Hepatocyte (in vitro differentiated cells): ENCODE measurements at regions not wholly inside any gene's neighbourhood (a gene's known extent, or its start where the extent isn't known, plus 50 kb on each side); places are given as distances from the start of the nearest gene placed in this dataset.

Experiments
- DNase-seq: peaks from one replicate; pipeline ENCODE4 v3.0.0-alpha.2; 2016; ENCODE audit warnings: low spot score
- H2AFZ ChIP-seq: fragments of 200-600 bp; sonication (generic); 2 replicates; pipeline ENCODE4 v1.6.0; 2016; ENCODE audit warnings: antibody characterized with exemption, mild to moderate bottlenecking
- H3K27ac ChIP-seq: fragments of 200-600 bp; sonication (generic); 2 replicates; pipeline ENCODE4 v1.5.1; 2016; ENCODE audit warnings: mild to moderate bottlenecking
- H3K27me3 ChIP-seq: fragments of 200-600 bp; sonication (generic); 2 replicates; pipeline ENCODE4 v1.6.1; 2016
- H3K36me3 ChIP-seq: fragments of 200-600 bp; sonication (generic); replicated peaks from 2 replicates; pipeline ENCODE4 v1.5.1; 2016; ENCODE audit warnings: low read depth; ENCODE audit not compliant: insufficient read depth
- H3K4me1 ChIP-seq: fragments of 200-600 bp; sonication (generic); 2 replicates; pipeline ENCODE4 v1.5.1; 2016; ENCODE audit warnings: mild to moderate bottlenecking, moderate library complexity; ENCODE audit not compliant: insufficient read depth
- H3K4me2 ChIP-seq: fragments of 200-600 bp; sonication (generic); 2 replicates; pipeline ENCODE4 v1.6.0; 2016
- H3K4me3 ChIP-seq: fragments of 200-600 bp; sonication (generic); 2 replicates; pipeline ENCODE4 v1.5.1; 2016; ENCODE audit warnings: mild to moderate bottlenecking
- H3K79me2 ChIP-seq: fragments of 200-600 bp; sonication (generic); 2 replicates; pipeline ENCODE4 v1.6.0; 2017; ENCODE audit warnings: mild to moderate bottlenecking
- H3K9me2 ChIP-seq: fragments of 200-600 bp; sonication (generic); replicated peaks from 2 replicates; pipeline ENCODE4 v1.6.0; 2017; ENCODE audit warnings: mild to moderate bottlenecking; ENCODE audit not compliant: insufficient read depth
- H3K9me3 ChIP-seq: fragments of 200-600 bp; sonication (generic); 2 replicates; pipeline ENCODE4 v1.5.1; 2016; ENCODE audit warnings: low read depth, mild to moderate bottlenecking
- H4K20me1 ChIP-seq: fragments of 200-600 bp; sonication (generic); 2 replicates; pipeline ENCODE4 v1.6.0; 2016; ENCODE audit warnings: mild to moderate bottlenecking; ENCODE audit not compliant: insufficient read depth, poor library complexity, severe bottlenecking
- CTCF ChIP-seq: fragments of 200-600 bp; sonication (generic); IDR thresholded peaks from 2 replicates; pipeline ENCODE4 v1.5.1; 2016; ENCODE audit warnings: antibody characterized with exemption, mild to moderate bottlenecking; ENCODE audit not compliant: poor library complexity
- EZH2 ChIP-seq: fragments of 200-600 bp; sonication (generic); IDR thresholded peaks from 2 replicates; pipeline ENCODE4 v1.6.1; 2016; ENCODE audit warnings: antibody characterized with exemption, mild to moderate bottlenecking, borderline replicate concordance
- EZH2phosphoT487 ChIP-seq: fragments of 200-600 bp; sonication (generic); IDR thresholded peaks from one replicate; pipeline ENCODE4 v1.6.1; 2018; ENCODE audit warnings: antibody characterized with exemption, mild to moderate bottlenecking, low read depth, moderate library complexity; ENCODE audit not compliant: unreplicated experiment, severe bottlenecking
- WGBS: methylation state at CpG from one replicate; pipeline ENCODE4 v1.1.6; 2016; ENCODE audit warnings: low lambda C conversion rate; ENCODE audit errors: missing lambda C conversion rate; 5-methylcytosine and 5-hydroxymethylcytosine counted together

GRCh38 chr4:20629186-20630106 is 70.8 kb upstream of the PACRGL start:
- Histone ChIP-seq H3K27ac (no peak overlapping the region), H4K20me1 (no peaks in the 10 kb centered on the region), H2AFZ (no peak overlapping the region), H3K4me2 (no peak overlapping the region), H3K27me3 (no peaks in the 10 kb centered on the region), H3K9me3 (no peaks in the 10 kb centered on the region), H3K9me2 (no peaks in the 10 kb centered on the region), H3K4me1 (no peaks in the 10 kb centered on the region), H3K4me3 (no peak overlapping the region), H3K79me2 (no peaks in the 10 kb centered on the region), H3K36me3 (no peaks in the 10 kb centered on the region)
- TF ChIP-seq EZH2 (no peak), EZH2phosphoT487 (no peak)
- no peak for DNase-seq
- 70% methylated on average over 6 of the region's 6 CpGs for WGBS

DNA sequence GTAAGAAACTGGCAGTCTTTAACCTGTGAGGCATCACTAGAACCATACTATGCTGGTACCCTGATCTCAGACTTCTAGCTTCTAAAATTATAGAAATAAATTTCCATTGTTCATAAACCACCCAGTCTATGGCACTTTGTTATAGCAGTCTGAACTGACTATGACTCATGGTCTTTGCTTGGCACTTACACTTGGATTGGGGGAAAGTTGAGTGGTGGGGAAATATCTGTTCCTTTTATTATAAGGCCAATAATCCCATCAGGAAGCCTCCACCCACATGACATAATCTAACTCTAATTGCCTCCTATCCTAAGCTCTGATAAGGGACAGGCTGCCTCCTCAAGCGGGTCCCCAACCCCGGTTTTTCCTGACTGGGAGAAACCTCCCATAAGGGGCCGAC is 61.4 kb upstream of the PACRGL start:
- H3K9me3 ChIP-seq, result no peaks in the 10 kb centered on the region
- H3K27ac ChIP-seq, result no peak overlapping the region
- H3K4me3 ChIP-seq, result no peak overlapping the region
- no peaks in the 10 kb centered on the region for H3K79me2 ChIP-seq
- no peaks in the 10 kb centered on the region for H3K4me1 ChIP-seq
- no peak for DNase-seq
- no peaks in the 10 kb centered on the region for H3K36me3 ChIP-seq
- H3K27me3 ChIP-seq, result no peaks in the 10 kb centered on the region
- WGBS, result 75% methylated on average over 3 of the region's 3 CpGs
- H3K9me2 ChIP-seq, result no peaks in the 10 kb centered on the region
- no peaks in the 10 kb centered on the region for H4K20me1 ChIP-seq
- TF ChIP-seq EZH2phosphoT487, result no peak
- TF ChIP-seq EZH2, result no peak
- no peak for TF ChIP-seq CTCF
- no peak overlapping the region for H2AFZ ChIP-seq
- H3K4me2 ChIP-seq, result no peak overlapping the region

GRCh38 chr4:20639346-20639745 is 60.9 kb upstream of the PACRGL start:
- WGBS, result 42% methylated on average over 1 of the region's 1 CpG
- no peak for DNase-seq

More at GRCh38 chr4:20639346-20639745, 60.9 kb upstream of the PACRGL start:
- H4K20me1 ChIP-seq, result no peaks in the 10 kb centered on the region
- no peaks in the 10 kb centered on the region for H3K36me3 ChIP-seq
- no peaks in the 10 kb centered on the region for H3K79me2 ChIP-seq
- no peaks in the 10 kb centered on the region for H3K9me2 ChIP-seq
- no peak overlapping the region for H3K4me2 ChIP-seq
- H3K4me1 ChIP-seq, result no peaks in the 10 kb centered on the region
- TF ChIP-seq CTCF, result no peak
- no peak for TF ChIP-seq EZH2phosphoT487
- TF ChIP-seq EZH2, result no peak
- H3K9me3 ChIP-seq, result no peaks in the 10 kb centered on the region
- H3K27me3 ChIP-seq, result no peaks in the 10 kb centered on the region
- no peak overlapping the region for H3K27ac ChIP-seq
- no peak overlapping the region for H3K4me3 ChIP-seq
- no peak overlapping the region for H2AFZ ChIP-seq
